ENCODE measurements at regions not wholly inside any gene's neighbourhood (a gene's known extent, or its start where the extent isn't known, plus 50 kb on each side); places are given as distances from the start of the nearest gene placed in this dataset.

- H3K4me1 Mint-ChIP-seq = no peaks in the 10 kb centered on the region
- Histone ChIP-seq H3K27ac (ENCODE audit: low read length in 2 of 2) (no peak overlapping the region), H2AFZ (ENCODE audit: insufficient read depth, low read depth, low read length, poor library complexity, severe bottlenecking) (no peak overlapping the region), H3K4me2 (replicated peaks; ENCODE audit: low read depth, low read length, poor library complexity, severe bottlenecking) (no peak overlapping the region), H3K9ac (ENCODE audit: low read length) (no peak overlapping the region), H3K4me3 (ENCODE audit: control extremely low read depth in 1 of 5, extremely low read depth in 1 of 5, insufficient read depth in 1 of 5, low read depth in 2 of 5, low read length in 4 of 5) (no peak overlapping the region), H3K36me3 (replicated peaks in 1 of 2; ENCODE audit: control extremely low read depth in 1 of 2, control insufficient read depth in 1 of 2, extremely low read depth in 1 of 2, insufficient read depth in 2 of 2, low read length in 1 of 2) (no peaks in the 10 kb centered on the region), H3K9me3 (ENCODE audit: control extremely low read depth in 1 of 3, control insufficient read depth in 2 of 3, insufficient read depth in 1 of 3, low read length in 2 of 3) (no peaks in the 10 kb centered on the region), H3K4me1 (ENCODE audit: control insufficient read depth in 2 of 2, insufficient read depth in 2 of 2, low read length in 2 of 2) (no peaks in the 10 kb centered on the region), H4K20me1 (ENCODE audit: control insufficient read depth, insufficient read depth, low read length, poor library complexity, severe bottlenecking) (no peaks in the 10 kb centered on the region), H3K79me2 (ENCODE audit: control insufficient read depth, insufficient read depth, low read length) (no peaks in the 10 kb centered on the region), H3K27me3 (replicated peaks in 1 of 4; ENCODE audit: control extremely low read depth in 1 of 4, control insufficient read depth in 3 of 4, insufficient read depth in 4 of 4, low read length in 3 of 4) (no peaks in the 10 kb centered on the region)
- WGBS (ENCODE audit: insufficient coverage) = no CpG with 5 or more reads among the region's 3 CpGs
- H3K27ac Mint-ChIP-seq = no peak overlapping the region
- CTCF ChIA-PET = no interaction called here
- intact Hi-C loops (cut with micrococcal nuclease) = no loop called here
- no peaks in the 10 kb centered on the region for H3K27me3 Mint-ChIP-seq
- POLR2A ChIA-PET = no interaction called here
- H3K9me3 Mint-ChIP-seq (ENCODE audit: insufficient read depth) = no peaks in the 10 kb centered on the region
- TF ChIP-seq CTCF (IDR thresholded peaks at IDR 0.05) = no peak
- TF ChIP-seq EZH2 (IDR thresholded peaks at IDR 0.05; ENCODE audit: borderline replicate concordance, insufficient read depth, low read depth, low read length, poor library complexity, severe bottlenecking) = no peak
- DNase-seq (no peak), ATAC-seq (ENCODE audit: low read depth) (no peak)
- no peak overlapping the region for H3K4me3 Mint-ChIP-seq
Measured at GRCh38 chrX:28223991-28224390, 242.7 kb upstream of the DCAF8L1 start.

- no peak overlapping the region for H2AFZ ChIP-seq (ENCODE audit: insufficient read depth, low read depth, low read length, poor library complexity, severe bottlenecking)
- ChIA-PET POLR2A (no interaction called here), CTCF (no interaction called here)
- WGBS (ENCODE audit: insufficient coverage) = 100% methylated on average over 2 of the region's 5 CpGs
- H3K9me3 ChIP-seq (ENCODE audit: control extremely low read depth in 1 of 3, control insufficient read depth in 2 of 3, insufficient read depth in 1 of 3, low read length in 2 of 3) = no peaks in the 10 kb centered on the region
- H3K36me3 ChIP-seq (replicated peaks in 1 of 2; ENCODE audit: control extremely low read depth in 1 of 2, control insufficient read depth in 1 of 2, extremely low read depth in 1 of 2, insufficient read depth in 2 of 2, low read length in 1 of 2) = no peaks in the 10 kb centered on the region
- no peaks in the 10 kb centered on the region for H3K27me3 ChIP-seq (replicated peaks in 1 of 4; ENCODE audit: control extremely low read depth in 1 of 4, control insufficient read depth in 3 of 4, insufficient read depth in 4 of 4, low read length in 3 of 4)
- H4K20me1 ChIP-seq (ENCODE audit: control insufficient read depth, insufficient read depth, low read length, poor library complexity, severe bottlenecking) = no peaks in the 10 kb centered on the region
- H3K27ac Mint-ChIP-seq = no peak overlapping the region
- H3K27ac ChIP-seq (ENCODE audit: low read length in 2 of 2) = no peak overlapping the region
- no peak overlapping the region for H3K4me2 ChIP-seq (replicated peaks; ENCODE audit: low read depth, low read length, poor library complexity, severe bottlenecking)
- H3K4me1 Mint-ChIP-seq = no peaks in the 10 kb centered on the region
- H3K4me3 Mint-ChIP-seq = no peak overlapping the region
- no peak overlapping the region for H3K9ac ChIP-seq (ENCODE audit: low read length)
- TF ChIP-seq EZH2 (IDR thresholded peaks at IDR 0.05; ENCODE audit: borderline replicate concordance, insufficient read depth, low read depth, low read length, poor library complexity, severe bottlenecking) (no peak), CTCF (IDR thresholded peaks at IDR 0.05) (no peak)
- DNase-seq (no peak), ATAC-seq (ENCODE audit: low read depth) (no peak)
- H3K27me3 Mint-ChIP-seq = no peaks in the 10 kb centered on the region
- H3K4me1 ChIP-seq (ENCODE audit: control insufficient read depth in 2 of 2, insufficient read depth in 2 of 2, low read length in 2 of 2) = no peaks in the 10 kb centered on the region
- intact Hi-C loops (cut with micrococcal nuclease) = no loop called here
- H3K9me3 Mint-ChIP-seq (ENCODE audit: insufficient read depth) = no peaks in the 10 kb centered on the region
- no peaks in the 10 kb centered on the region for H3K79me2 ChIP-seq (ENCODE audit: control insufficient read depth, insufficient read depth, low read length)
- no peak overlapping the region for H3K4me3 ChIP-seq (ENCODE audit: control extremely low read depth in 1 of 5, extremely low read depth in 1 of 5, insufficient read depth in 1 of 5, low read depth in 2 of 5, low read length in 4 of 5)
Measured at GRCh38 chrX:28223469-28223868, 242.2 kb upstream of the DCAF8L1 start.
